ENCODE measurements at regions not wholly inside any gene's neighbourhood (a gene's known extent, or its start where the extent isn't known, plus 50 kb on each side); places are given as distances from the start of the nearest gene placed in this dataset.

GRCh38 chr3:177524742-177525141 is 327.5 kb upstream of the TBL1XR1 start:
- TF ChIP-seq CTCF (IDR thresholded peaks at IDR 0.05; ENCODE audit: poor library complexity, severe bottlenecking), result no peak
- TF ChIP-seq EZH2 (IDR thresholded peaks at IDR 0.05; ENCODE audit: borderline replicate concordance, insufficient read depth, low read length, poor library complexity, severe bottlenecking), result no peak

All from neural cell (in vitro differentiated cells).